RKO (cell line): ENCODE measurements at regions not wholly inside any gene's neighbourhood (a gene's known extent, or its start where the extent isn't known, plus 50 kb on each side); places are given as distances from the start of the nearest gene placed in this dataset.
A peak's percentile ranks its signal among the peaks of the same experiment; 100 is the strongest.
"Not testable (repeated sequence)": the region's sequence is repeated elsewhere in the genome, so short reads cannot be mapped to it uniquely, and the experiment has no call there.

Source experiments
- DNase-seq: peaks from one replicate; pipeline ENCODE4 v3.0.0-alpha.2; 2016; ENCODE audit warnings: low spot score

GRCh38 chr14:55805250-55805649, 225.2 kb downstream of the KTN1 start:
- no peak for DNase-seq

- DNase-seq: no peak
These were observed 227.3 kb downstream of the KTN1 start for GRCh38 chr14:55807053-55807880.

GRCh38 chr14:55807881-55808379, 227.9 kb downstream of the KTN1 start:
- no peak for DNase-seq

GRCh38 chr14:55813630-55814029, 233.6 kb downstream of the KTN1 start:
- no peak for DNase-seq

GRCh38 chr14:55814064-55814463, 234.1 kb downstream of the KTN1 start:
- no peak for DNase-seq

- no peak for DNase-seq
These were observed 234.9 kb downstream of the KTN1 start for GRCh38 chr14:55814873-55815272.

GRCh38 chr14:55816225-55816624, 236.2 kb downstream of the KTN1 start:
- DNase-seq: no peak

- no peak for DNase-seq
These were observed 239.8 kb downstream of the KTN1 start for GRCh38 chr14:55819610-55820304.

- DNase-seq: no peak
These were observed 242.9 kb downstream of the KTN1 start for GRCh38 chr14:55822906-55823305.

GRCh38 chr14:55832122-55832911, 252.3 kb downstream of the KTN1 start:
- no peak for DNase-seq

GRCh38 chr14:55832974-55833373, 253.0 kb downstream of the KTN1 start:
- no peak for DNase-seq

GRCh38 chr14:55834390-55834789, 254.4 kb downstream of the KTN1 start:
- no peak for DNase-seq

GRCh38 chr14:55835985-55836384, 256.0 kb downstream of the KTN1 start:
- DNase-seq: no peak

GRCh38 chr14:55837467-55837866, 257.5 kb downstream of the KTN1 start:
- DNase-seq: no peak

GRCh38 chr14:55838529-55839052, 258.6 kb downstream of the KTN1 start:
- no peak for DNase-seq

- DNase-seq: not testable (repeated sequence)
These were observed 259.4 kb downstream of the KTN1 start for GRCh38 chr14:55839301-55839947.

GRCh38 chr14:55840821-55841220, 260.8 kb downstream of the KTN1 start:
- DNase-seq: no peak

GRCh38 chr14:55841625-55842024, 261.6 kb downstream of the KTN1 start:
- DNase-seq: no peak

- DNase-seq: no peak
These were observed 263.9 kb downstream of the KTN1 start for GRCh38 chr14:55843718-55844403.

- peak; percentile 37 for DNase-seq
These were observed 266.2 kb downstream of the KTN1 start for GRCh38 chr14:55845963-55846825.
